Endometrium (tissue), 2 donors: ENCODE measurements at regions not wholly inside any gene's neighbourhood (a gene's known extent, or its start where the extent isn't known, plus 50 kb on each side); places are given as distances from the start of the nearest gene placed in this dataset.

ENCODE experiments used
- FAIRE-seq: peaks from 2 replicates; lab custom pipeline; 2012; peaks lifted over from hg19 to GRCh38; lab: Jason Lieb, UNC
- donor health status: control.
- donor health status: control.

DNA sequence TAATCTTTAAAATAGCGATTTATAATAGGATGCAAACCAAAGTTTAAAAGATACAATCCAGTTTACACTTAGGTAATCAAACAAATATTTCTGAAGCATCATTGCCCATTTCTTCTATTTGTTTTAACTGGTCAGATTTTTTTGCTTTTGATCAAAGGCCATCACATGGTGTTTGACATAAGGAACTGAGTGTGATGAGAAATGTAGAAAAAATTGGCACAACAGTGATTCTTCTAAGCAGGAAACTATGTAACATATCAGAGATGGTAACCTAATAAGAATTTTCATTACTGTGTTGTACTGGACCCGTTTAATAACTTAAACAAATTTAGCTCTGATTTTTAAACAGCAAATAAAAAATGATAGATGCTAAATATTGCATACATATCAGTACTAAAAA, 644.7 kb upstream of the KLF12 start:
- no peak for FAIRE-seq

DNA sequence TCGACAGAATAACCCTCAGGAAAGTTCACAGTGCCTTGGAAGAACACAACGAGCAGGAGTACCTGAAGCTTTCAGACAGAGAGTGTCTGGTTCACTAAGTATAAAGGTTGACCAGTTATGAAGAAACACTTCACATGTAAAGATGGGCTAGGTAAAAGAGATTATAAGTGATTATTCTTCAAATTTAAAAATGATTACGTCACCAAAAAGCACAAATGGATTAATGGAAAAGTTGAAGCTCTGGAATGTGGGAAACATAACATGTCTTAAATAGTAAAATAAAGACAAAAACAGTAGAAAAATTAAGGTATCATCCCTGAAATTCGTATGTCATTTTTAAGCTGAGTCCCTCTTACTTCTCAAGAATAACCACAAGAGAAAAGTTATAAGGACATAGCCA, 643.9 kb upstream of the KLF12 start:
- FAIRE-seq, result no peak

DNA sequence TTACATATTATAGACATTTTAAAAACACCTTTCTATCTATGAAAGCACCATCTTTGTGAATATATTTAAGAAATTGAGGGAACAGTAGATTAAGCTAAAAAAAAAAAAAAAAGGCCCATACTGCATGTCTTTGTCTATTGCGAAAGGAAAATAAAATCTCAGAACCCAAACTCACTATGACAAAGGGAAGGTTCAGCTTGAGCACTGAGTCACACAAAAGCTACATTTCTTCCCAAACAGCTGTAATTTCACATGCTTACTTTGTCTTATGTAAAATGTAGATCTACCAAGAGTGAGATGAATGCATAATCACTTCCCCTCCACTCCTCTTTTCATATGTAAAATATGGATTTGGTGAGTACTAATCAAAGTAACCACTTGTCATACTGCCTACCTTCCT, 640.1 kb upstream of the KLF12 start:
- FAIRE-seq, result no peak

DNA sequence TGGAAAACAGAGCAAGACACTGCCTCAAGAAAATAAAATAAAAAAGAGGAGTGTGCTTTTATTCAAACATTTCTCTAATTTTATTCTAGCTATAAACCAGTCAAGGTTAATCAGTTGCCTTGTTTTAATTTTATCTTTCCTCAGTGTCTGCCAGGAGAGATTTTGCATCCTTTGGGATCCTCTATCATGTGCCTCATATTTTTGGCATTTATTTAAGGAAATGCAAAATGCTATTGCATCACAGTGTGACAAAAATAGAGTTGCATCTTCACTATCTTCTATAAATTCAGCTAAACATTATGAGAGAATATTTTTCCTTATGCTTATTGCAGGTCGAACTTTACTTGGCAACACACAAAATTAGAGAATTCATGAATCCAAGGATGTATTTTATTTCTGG, 639.0 kb upstream of the KLF12 start:
- peak; percentile 82 for FAIRE-seq

DNA sequence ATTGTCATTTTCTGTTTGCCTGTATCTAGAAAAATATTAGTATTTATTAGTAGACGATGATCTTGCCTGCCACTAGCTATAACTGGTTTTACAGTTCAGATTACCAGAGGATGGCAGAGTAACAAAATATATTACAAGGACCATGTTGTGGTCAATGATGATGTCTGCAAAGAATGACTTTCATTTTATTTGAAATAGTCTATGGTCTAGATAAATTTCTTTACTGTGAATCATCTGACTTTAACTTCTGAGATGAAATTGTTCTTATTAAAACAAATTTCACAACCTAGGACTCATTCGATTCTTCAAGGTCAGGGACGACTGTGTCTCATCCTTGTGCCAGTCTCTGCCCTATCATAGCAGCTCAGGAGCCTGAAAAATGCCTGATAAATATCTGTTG, 637.8 kb upstream of the KLF12 start:
- no peak for FAIRE-seq

DNA sequence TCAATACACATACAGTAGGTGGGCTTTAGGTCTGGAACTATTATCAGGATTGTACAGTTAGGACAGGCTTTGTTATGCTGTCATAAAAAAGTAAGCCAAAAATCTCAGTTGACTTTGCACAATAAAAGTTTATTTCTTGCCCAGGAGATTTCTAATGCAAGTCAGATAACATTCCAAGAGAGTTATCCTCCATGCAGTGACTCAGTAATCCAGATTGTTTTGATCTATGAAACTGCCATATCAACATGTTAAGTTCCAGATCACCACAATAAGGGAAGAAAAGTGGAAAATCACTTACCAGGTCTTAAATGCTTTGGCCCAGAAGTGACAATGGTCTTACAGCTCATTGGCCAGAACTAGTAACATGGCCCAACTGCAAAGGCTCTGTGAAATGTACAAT, 636.2 kb upstream of the KLF12 start:
- no peak for FAIRE-seq

DNA sequence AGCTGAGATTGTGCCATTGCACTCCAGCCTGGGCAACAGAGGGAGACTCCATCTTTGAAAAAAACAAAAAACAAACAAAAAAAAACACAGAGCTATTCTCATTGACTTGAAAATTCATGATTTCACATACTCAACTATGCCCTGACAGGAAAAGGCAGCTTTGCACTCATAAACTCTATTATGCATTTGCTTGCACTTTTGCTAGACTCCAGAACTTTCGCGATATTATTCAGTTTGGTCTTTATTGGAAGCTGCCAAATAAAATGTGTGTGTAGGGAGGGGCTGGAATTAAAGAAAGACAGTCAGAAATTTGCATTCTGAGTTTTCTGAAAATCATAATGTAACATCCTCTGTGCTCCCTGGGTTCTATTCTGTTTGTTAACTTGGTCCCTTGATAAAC, 635.1 kb upstream of the KLF12 start:
- no peak for FAIRE-seq

DNA sequence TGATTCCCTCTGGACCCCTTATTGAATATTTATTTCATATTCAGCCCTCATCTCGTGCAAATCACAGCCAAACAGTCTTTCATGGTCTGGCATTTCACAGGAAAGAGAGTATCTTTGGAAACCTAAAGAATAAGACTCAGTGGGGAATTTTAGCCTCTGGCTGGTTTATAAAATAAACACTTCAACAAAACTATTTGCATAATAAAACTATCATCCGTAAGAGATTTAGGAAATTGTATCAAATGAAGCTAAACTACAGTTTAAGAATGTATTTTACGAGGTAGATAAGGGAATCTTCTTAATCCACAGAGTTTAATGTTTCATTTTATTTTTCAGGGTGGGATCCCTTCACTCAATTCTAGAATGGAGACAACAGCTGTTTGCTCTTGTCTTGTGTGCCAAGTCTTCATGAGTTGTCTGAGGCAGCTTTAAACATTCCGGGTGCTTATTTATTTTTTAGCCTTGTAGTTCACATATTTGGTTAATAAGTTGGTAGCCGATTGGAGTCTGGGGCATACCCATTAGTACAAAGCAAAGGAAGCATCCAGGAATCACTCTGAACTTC, 634.4 kb upstream of the KLF12 start:
- FAIRE-seq, result peak; percentile 80

DNA sequence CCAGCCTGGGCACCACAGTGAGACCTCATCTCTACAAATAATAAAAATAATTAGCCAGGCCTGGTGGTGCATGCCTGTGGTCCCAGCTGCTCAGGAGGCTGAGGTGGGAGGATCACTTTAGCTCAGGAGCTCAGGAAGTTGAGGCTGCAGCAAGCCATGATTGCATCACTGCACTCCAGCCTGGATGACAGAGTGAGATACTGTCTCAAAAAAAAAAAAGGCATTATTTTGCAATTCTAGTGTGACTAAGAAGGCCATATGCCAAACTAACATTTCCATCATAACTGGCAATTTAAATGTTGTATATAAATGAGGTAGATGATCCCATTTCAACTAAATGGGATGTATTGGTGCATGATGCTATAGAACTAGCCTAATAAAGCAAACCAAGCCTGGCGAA, 632.8 kb upstream of the KLF12 start:
- no peak for FAIRE-seq

DNA sequence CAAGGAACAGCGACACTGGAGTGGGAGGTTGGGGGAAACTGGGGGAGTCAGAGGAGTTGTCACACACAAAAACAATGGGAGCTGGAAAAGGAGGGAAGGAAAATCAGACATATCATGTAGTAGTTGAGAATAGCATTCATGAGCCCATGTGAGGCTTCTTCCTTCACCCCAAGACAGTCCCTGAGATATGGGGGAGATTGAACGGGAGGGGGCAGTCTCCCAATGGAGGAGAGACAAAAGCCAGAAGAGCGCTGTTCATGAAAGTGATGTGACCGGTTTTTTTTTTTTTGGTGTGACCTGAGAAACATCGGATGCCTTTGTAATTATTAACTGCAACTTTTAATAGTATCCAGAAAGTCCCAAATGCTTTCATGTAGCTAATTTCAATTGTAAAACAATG, 631.8 kb upstream of the KLF12 start:
- no peak for FAIRE-seq

DNA sequence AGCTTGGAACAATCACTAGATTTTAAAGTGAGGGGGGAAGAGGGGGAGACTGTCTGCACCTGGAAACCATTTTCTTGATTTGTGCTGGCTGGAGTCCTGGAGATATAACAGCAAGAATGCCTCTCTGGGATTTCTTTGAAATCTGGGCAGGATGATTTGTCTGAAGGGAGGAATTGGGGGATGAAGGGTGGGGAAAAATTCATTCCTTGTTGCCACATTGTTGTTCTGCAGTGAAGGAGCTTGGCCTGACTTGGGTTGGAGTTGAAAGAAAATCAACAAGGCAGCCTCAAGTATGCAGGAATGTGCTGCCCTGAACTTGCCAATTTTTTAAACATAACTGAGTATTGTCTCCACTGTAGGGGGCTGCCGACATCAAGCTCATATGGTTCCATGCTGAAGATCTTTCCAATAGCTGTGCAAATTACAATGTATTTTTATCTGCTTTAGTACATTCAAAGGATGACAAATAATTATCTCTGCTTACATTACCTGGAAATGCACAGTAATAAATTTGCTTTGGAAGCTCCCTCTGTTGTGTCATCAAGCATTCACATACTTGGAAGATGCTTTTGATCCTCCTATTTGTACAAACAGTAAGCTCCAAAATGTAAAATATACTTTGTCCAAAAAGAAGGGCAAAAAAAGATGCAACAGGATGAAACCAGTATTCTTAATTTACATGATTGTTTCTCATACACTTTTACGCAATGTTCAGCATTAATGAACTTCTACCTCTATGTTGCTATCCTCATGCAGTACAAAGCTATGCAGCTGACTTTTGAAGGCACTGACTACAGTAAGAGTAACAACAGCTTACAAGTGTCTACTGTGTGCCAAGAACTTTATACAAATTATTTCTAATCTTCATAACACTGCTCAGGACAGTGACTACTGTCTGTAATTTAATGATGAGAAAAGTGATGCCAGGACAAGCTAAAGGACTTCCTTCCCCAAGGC, 627.9 kb upstream of the KLF12 start:
- FAIRE-seq, result peak; percentile 88

DNA sequence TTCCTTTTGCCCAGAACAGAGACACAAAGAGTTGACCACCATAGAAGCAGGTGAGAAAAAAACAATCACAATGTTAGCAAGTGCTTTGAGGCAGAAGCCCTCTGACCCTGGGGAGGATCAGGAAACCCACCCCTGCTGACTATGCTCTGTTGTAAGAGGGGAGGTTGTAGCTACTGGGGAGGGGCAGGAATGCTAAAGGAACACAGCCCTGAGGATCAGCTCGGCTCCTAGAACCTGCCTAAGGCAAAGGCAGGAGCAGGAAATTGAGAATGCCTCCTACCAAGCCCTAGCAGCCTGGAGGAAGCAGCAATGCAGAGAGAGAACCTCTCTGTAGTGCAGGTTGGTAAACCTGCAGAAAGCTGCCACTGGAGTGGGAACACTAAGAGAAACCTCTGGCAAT, 624.0 kb upstream of the KLF12 start:
- FAIRE-seq, result no peak

DNA sequence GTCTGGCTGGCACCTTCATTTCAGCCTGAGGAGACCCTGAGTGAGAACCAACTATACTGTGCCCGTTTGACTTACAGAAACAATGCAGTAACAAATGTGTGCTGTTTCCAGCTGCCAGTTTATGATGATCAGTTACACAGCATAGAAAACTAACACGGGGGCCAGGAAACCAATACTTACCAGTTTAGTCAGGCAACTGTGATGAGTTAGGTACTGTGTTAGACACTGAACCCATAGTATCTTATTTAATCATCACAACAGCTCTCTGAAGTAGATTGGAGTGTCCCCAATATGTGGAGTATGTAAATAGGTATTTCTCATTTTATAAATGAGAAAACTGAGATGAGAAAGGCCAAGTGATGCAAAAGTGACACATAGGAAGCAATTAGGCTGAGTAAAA, 620.9 kb upstream of the KLF12 start:
- no peak for FAIRE-seq

DNA sequence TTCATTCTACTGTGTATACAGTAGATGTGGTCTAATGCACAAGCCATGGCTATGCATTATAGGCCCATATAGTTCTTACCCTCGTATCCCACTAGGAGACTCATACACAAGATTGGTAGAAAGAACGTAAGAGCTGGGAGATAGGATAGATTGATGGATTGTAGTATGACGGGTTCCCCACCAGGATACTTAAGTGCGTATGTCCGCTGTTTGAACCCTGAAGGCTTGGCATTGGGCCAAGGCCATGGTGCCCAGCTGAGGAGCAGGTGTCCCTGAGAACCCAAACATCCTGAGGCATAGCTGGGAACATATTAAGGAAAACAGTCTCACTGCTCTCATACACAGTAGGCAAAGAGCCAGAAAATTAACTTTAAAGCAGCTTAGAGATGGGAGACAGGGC, 617.5 kb upstream of the KLF12 start:
- no peak for FAIRE-seq

DNA sequence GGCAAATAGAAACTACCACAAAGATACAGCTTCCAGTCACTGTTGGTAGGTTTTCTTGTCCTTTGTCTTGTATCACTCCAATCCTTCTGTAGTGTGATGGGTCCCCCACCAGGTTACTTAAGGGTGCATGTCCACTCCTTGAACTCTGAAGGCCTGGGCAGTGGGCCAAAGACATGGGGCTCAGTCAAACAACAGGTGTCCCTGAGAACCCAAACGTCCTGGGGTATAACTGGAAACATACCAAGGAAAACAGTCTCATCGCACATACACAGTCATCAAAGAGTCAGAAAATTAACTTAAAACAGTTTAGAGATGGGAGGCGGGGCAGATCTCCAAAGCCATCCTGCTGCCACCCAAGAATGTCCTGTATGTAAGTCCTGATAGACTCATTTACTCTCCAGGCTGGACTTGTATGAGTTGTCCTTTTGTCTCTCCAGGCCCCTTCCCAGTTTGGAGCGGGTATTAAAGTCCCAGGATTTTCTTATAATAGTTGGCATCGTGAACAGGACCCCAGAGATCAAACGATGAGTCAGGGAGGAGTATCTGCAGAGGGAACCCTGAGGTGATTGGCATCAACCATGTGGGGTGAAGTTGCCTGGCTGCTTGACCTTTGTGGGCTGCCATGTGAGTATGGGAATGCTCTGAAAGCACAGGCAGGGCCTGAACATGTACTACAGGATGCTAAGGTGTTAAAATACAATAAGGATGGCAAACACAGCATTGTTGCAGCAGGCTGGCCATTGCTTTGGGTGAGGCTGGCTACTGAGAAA, 613.2 kb upstream of the KLF12 start:
- FAIRE-seq, result no peak

DNA sequence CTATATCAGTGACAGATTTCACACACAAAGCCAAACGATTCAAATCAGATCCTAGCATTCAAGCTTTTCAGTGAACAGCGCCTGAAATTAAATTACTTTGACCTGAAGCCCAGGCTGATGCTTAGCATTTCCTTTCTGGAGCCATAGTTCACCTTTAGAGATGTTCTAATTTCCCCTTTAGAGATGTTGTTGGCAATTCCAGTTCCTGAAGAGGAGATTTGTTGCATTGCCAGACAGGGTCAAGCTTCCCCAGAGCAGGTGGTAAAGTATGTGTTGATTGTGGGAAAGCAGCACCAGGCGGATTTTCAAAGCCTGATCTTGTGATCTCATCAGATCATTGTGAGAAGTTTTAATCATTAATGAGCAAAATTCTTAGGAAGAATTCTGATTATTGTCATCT, 609.8 kb upstream of the KLF12 start:
- no peak for FAIRE-seq

DNA sequence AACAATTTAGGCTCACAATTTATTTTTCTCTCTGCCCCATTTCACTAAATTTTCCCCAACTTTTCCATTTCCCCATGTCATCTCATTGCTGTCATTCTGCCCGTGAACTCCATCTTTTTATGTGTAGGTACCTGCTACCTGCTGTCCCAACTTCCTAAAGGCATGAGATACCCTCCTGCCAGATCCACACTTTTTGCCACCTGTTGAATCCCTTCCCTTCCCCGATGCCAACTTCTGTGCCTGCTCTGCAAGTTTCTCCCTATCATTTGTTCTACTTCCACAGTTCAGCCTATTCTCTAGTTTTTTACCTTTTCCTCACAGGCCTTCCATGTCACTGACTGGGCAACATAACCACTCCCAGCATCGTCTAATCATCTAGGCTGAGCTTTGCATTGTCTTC, 607.5 kb upstream of the KLF12 start:
- no peak for FAIRE-seq

DNA sequence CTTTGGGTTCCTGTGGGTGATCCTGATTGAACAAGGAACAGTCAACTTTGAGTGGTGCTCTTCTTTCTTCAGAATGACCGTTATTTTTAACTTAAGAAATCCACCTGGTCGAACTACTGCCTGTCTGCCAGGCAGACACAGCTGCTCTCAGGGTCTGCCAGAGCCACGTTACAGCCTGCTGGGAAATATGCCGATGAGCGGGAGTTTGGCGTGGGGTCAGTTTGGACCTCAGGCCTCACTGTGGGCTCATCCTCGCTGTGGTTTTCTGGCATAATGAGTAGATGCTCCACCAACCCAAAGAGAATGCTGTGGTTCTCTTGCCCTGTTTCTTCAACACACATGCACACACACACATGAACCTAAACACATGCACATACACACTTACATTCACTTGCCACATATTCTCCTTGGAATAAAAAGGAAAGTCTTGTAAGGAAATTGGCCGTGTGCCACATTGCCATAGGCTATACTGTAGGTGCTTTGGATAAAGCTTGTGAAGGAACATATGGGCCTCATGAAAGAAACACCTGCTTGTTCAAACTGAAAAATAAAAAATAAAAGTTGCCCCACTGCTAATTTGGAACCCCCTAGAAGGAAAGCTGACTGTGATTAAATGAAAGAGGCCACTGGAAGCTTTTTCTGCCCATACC, 598.7 kb upstream of the KLF12 start:
- FAIRE-seq, result no peak

DNA sequence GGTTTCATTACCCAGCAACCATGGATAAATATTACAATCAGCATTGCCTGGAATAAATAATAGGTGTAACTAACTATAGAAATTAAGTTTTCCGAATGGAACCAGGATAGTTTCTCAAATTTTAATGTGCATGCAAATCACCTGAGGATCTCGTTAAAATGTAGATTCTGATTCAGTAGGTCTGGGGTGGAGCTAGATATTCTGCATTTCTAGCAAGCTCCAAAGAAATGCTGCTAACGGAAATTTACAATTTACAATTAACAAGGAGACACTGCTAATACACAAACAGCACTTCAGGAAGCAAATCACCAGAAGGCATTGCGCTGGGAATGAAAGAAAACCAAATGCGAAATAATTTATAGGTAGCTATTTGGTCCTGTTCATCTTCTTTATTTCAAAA, 597.5 kb upstream of the KLF12 start:
- no peak for FAIRE-seq

DNA sequence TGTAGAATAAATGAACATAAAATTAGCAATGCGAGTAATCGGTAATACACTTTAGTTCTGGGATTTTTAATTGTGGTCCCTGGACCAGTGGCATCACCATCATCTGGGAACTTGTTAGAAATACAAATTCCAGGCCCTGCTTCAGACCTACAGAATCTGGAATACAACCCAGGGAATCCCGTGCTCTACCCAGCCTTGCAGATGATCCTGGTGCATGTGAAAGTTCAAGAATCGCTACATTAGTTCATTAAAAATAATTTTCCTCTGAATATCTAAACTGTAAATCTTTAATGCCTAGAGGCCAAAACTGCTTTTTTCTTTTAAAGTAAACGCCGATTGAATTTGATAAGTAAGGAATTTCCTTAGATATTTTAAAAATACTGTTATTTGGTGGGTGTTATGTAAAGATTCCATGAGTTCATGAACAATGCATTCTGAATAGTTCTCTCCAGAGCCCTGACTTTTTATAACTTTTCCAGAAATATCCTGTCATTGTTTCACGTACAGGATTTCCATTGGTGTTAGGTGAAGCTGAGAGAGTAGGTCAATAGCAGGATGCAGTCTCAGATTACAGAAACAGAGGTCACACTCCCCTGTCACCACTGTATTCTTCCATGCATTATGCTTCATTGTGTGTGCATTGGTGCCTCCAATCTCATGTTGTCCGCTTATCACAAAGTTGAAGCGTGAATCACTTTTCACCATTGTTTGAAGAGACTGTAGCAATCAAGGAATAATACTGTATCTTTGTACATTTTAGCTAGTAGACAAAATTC, 596.5 kb upstream of the KLF12 start:
- FAIRE-seq, result no peak

DNA sequence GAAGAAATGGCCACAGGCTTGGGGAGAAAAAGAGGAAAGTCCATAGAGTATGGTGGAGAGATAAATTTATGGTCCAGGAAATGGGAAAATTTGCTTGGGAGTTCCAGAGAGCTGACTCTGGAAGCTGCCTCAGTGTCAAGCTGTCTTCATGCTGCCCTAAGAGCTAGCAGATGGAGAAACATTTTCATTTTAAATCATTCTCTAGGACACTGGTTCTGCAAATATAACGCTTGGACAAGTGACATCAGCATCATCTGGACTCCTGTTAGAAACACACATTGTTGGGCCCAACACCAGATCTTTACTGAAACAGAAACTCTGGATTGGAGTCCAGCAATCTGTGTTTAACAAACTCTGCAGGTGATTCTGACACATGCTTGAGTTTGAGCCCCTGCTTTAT, 592.0 kb upstream of the KLF12 start:
- FAIRE-seq, result no peak
